Right ventricle myocardium inferior (tissue), 1 donor: ENCODE measurements at regions not wholly inside any gene's neighbourhood (a gene's known extent, or its start where the extent isn't known, plus 50 kb on each side); places are given as distances from the start of the nearest gene placed in this dataset.
"Not testable (repeated sequence)": the region's sequence is repeated elsewhere in the genome, so short reads cannot be mapped to it uniquely, and the experiment has no call there.

Experiments used
- ATAC-seq: fragments of 200-7000 bp; cut with Tn5 transposase; one replicate; pipeline ENCODE4 v1.9.1; 2020; ENCODE audit warnings: mild to moderate bottlenecking, moderate library complexity
- DNase-seq: peaks from one replicate; pipeline ENCODE4 v3.0.0; 2021; ENCODE audit errors: missing footprints
- intact Hi-C: fragments of 100-400 bp; cut with DNase I; formaldehyde crosslinking; loops from one replicate; pipeline ENCODE4 v1.11.0; 2022
- donor health status: DM: no; HTN: yes; CAD: no; lungs with severe emphysema.

DNA sequence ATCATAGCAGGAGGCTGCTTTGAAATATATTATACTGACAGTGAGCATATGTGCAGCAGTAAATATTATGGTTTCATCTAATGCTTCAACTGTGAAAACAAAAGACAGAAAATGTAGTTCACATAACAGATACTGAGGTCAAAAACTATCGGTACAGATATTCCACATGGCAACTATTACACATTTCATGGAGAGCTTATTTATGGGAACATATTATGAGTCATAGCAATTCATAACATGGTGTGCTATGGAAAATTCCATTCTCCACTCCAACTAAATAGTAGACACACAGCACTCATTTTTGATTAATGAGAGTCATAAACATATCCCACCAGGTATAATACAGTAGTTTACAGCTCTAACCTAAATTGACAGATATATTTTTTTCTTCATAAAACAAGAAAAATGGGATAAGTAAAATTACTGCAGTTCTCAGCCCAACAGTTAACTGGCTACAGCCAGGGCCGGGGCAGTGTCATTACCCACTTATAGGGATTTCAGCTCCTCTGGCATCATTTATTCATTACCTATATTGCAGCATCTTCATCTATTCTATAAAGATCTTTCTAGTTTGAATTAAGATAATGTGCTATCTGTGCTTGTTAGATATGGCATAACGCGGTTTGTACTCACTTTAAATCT lies 475.6 kb upstream of the KLF6 start:
- intact Hi-C loops, result no loop called here
- DNase-seq, result no peak

DNA sequence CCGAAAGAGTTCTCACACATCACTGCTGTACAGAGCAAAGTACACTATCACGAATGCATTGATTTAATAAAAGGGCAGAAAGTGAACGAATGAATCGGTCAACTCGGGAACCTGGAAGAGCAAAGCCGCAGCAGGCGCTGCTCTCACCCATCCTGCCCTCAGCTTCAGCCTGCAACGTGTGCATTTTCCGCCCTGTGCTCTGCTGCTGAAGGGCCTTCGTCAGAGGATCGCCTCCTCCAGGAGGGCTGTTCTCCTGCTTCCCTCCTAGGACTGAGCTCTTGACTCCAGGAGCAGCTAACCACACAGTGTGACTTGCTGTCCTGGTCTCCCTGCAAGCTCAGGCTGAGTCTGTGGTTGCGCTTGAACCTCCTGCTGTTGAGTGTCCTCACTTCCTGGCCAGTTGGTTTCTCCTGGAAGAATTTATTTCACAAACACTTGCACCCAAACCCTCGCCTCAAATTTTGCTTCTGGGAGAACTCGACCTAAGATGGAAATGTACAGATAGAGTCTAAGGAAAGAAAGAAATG lies 473.0 kb upstream of the KLF6 start:
- intact Hi-C loops, result no loop called here
- no peak for DNase-seq
- no peak for ATAC-seq

More for the DNA sequence above, 475.6 kb upstream of the KLF6 start:
- peak; percentile 42 for ATAC-seq

DNA sequence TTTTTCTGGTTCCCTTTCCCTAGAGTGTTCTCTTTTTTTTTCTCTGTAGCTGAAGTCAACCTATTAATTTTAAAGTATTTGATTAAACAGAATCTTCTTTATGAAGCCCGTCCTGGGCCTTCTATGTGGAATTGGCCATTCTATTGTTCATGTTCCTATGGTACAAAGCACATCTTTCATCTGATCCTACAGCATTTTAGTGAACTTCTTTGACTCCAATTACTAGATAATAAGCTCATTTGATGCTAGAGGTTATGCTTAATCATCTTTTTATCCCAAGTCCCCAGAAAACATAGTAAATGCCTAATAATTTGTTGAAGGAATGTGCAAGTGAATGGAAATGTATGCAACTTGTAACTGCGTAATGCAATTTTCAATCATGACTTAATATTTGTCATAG lies 472.0 kb upstream of the KLF6 start:
- DNase-seq (no peak), ATAC-seq (no peak)
- intact Hi-C loops, result no loop called here

DNA sequence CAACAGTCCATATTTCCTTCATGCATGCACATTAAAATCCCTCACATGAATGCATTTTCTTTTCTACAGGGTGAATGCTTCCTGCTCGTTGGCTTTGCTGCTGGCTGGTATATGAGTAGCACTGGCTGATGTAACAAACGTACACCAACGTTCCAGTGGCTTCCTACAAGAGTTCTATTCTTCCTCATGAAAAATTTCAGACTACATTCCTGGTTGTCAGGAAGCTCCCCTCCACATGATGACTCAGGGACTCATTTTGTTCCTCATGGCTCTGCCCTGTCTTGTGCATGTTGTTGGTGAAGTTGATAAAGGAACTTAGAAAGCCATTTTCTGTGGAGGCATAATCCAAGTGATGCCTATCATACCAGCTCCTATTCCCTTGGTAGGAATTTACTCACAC lies 470.7 kb upstream of the KLF6 start:
- intact Hi-C loops, result no loop called here
- no peak for ATAC-seq

DNA sequence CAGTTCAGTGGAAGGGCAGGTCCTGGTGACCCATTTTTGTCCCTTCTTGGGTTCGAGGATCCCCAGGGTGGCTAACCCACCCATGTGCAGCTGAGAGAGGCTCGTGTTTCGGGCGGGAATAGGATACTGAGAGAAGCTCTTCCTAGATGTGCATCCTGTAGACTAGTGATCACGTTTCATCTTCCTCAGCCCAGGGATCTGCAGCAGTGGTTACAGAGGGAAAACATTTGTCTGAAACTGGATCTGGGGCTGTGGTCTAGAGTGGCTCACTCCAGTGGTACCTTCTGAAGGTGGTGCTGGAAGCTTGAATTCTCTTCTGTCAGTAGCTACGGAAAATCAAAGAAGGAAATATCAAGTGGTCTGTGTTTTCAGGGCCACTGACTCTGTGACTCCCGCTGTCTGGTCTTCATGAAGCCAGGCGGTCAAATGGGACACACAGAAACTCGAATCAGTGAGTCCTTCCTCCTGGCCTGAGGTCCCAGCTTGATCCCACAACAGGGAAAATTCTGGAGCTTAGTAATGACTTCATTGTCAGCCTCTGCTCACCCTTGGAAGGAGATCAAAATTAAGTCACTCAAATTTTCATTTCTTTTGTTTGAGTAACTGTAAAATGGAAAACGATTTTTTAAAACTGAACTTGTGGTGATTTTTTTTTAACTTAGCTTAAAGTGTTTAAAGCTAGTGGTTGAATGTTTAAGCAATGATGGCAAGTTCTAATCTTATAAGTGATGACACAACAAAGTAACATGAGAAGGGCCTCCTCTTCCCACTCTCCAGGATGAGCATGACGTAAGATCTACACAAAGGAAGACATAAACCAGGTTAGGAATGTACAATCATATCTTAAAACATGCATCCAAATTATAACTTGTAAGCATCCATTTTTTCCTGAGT lies 469.3 kb upstream of the KLF6 start:
- intact Hi-C loops, result no loop called here
- no peak for ATAC-seq
- no peak for DNase-seq

More for the DNA sequence above, 470.7 kb upstream of the KLF6 start:
- no peak for DNase-seq

DNA sequence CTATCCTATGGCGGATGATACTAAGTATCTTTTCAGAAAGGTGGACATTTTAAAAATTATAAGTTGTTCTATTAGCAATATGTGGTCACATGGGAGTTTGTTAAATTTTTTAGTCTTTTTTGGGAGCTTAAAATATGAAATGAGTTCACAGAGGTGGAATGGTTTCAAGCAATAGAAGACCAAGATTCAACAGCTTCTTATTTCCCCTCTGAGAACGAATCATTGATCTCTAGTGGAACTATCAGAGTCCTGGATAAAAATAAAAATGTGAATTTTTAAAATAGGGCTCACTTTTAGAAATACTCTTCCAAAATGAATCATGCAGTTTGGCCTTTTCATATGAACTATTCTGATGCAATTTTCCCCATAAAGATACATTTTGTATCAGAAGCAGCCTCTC lies 467.7 kb upstream of the KLF6 start:
- intact Hi-C loops, result no loop called here
- no peak for DNase-seq
- no peak for ATAC-seq

DNA sequence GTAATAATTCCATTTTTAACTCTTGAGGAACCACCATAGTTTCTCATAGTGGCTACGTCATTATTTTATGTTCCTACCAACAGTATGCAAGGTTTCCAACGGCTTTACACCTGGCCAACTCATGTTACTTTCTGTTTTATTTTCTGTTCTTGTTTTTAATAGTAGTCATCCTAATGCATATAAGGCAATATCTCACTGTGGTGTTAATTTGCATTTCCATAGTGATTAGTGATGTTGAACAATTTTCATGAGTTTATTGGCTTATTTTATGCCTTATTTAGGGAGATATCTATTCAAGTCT lies 465.5 kb upstream of the KLF6 start:
- DNase-seq, result no peak
- intact Hi-C loops, result no loop called here
- no peak for ATAC-seq

DNA sequence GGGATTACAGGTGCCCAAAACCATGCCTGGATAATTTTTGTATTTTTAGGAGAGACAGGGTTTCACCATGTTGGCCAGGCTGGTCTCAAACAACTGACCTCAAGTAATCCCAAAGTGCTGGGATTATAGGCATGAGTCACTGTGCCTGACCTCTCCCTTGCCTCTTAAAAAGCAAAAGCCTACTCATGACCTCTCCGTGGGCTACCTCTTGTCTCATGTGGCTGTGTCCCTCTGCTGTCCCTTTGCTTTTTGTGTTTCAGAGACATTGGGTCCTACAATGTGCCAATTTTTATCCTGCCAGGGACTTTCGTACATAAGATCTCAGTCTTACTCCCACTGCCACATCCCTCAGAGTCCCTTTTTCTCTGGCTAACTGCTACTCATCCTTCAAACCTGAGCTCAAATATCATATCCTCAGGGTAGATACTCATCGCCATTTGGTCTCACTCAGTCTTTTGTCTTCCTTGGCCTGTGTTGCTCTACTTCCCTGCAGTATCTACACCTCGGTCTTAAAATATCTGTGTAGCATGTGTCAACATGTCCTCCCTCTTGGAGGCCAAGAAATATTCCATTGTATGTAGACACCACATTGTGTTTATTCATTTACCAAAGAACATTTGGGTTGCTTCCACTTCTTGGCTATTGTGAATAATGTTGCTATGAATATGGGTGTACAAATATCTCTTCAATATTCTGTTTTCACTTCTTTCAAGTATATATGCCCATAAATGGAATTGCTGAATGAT lies 465.0 kb upstream of the KLF6 start:
- ATAC-seq, result no peak
- intact Hi-C loops, result loop anchor here (10.0 kb wide), 1 partner anchor 395 kb away; no protein-coding TSS in a partner anchor
- no peak for DNase-seq

DNA sequence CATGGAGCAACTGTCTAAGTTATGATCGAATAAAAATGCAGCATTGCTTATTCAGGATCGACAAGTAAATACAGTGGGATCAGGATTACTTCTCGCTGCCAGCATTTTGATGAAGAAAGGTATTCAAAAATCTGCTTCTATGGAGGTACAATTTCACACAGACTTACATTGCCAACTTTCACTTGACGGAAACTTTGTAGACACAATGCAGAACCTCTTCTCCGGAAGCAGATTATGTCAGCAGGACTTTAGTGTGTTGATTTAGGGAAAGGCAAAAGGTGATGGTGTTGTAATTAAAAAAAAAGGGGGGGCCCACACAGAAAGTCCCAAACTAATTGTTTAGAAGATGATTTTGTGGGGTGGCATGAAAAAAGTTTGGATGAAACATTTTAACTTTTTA lies 462.4 kb upstream of the KLF6 start:
- no peak for DNase-seq
- no peak for ATAC-seq
- intact Hi-C loops, result loop anchor here (10.0 kb wide), 1 partner anchor 397 kb away; no protein-coding TSS in a partner anchor

DNA sequence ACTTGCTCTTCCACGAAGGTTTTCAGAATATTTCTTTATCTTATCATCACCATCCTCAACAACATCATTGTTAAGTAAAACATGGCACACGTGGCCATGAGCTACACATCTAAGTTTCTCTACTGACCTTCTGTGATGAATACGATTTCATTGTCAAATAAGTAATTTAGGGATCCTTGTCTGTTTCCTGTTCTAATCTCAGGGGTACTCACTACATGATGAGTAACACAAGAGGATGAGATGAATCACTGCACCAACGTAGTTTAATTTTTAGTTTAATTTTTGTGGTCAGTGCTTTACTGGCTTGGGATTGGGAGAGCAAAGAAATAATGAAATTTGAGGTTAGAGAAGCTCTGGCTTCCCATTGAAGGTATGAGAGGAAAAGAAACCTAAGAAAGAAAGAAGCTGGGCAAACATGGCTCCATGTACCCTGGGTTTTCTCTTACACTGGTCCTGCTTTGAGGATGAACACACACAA lies 461.9 kb upstream of the KLF6 start:
- DNase-seq, result no peak
- ATAC-seq, result no peak
- intact Hi-C loops, result loop anchor here (10.0 kb wide), 1 partner anchor 398 kb away; no protein-coding TSS in a partner anchor

DNA sequence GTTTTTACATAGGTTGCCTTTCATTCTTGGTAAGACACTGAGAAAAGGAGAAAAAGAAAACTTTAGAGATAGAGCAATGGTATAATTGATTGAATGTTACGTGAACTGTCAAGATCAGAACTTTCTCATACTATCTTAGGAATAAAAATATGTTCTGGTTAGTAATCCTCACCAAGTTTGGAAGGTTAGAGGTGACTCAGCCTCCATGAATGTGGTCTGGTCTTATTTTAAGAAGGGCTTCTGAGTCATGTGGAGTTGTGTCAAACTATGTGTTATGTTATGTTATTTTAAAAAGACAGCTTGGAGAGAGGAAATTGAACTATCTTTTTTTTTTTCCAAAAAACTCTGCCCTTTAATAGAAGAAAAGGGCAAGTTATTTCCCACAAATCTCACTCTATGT lies 458.6 kb upstream of the KLF6 start:
- intact Hi-C loops, result loop anchor here (5.0 to 10.0 kb wide), 3 partner anchors 104 to 524 kb away; no protein-coding TSS in a partner anchor
- ATAC-seq (peak; percentile 47), DNase-seq (no peak)

DNA sequence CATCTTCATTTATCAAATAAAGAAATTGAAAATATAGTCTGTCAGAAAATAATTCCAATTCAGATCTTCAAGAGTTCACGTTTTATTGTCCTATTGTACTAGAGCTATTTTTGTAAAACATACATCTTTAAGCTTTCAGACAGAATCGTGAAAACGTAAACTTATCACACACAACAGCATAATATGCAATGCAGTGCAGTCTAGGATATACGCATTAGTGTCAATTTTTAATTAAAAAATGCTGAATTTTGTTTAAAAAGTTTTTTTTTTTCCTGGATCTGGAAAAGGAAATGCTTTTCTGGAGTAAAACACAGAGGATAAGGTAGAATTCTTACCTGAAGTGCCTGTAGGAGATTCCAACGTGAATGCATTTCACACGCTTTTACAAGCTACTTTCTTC lies 458.2 kb upstream of the KLF6 start:
- DNase-seq, result no peak
- ATAC-seq, result no peak
- intact Hi-C loops, result loop anchor here (5.0 to 10.0 kb wide), 3 partner anchors 104 to 524 kb away; no protein-coding TSS in a partner anchor

DNA sequence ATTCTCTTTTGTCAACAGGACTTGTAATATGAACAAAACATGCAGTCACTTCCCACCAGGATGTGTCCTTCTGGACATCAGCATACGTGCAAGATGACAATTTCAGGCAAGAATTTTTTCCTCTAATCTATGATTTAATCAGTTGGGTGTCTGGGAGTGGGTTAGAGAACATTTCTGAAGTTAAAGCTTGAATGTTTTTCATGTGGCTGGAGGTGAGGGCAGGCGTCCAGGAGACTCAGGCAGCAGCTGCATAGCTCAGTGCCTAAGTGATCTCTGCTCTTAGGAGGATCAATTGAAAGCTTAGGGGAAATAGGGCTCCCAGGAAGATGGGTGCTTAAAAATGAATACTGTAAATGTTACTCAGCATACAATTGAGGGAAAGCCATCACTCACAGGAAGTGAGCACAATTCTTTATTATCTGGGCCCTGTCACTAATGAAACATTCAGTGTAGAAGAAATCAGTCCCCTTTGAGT lies 457.6 kb upstream of the KLF6 start:
- peak; percentile 33 for ATAC-seq
- DNase-seq, result no peak
- intact Hi-C loops, result loop anchor here (1.0 to 10.0 kb wide), 5 partner anchors 105 to 525 kb away; no protein-coding TSS in a partner anchor

DNA sequence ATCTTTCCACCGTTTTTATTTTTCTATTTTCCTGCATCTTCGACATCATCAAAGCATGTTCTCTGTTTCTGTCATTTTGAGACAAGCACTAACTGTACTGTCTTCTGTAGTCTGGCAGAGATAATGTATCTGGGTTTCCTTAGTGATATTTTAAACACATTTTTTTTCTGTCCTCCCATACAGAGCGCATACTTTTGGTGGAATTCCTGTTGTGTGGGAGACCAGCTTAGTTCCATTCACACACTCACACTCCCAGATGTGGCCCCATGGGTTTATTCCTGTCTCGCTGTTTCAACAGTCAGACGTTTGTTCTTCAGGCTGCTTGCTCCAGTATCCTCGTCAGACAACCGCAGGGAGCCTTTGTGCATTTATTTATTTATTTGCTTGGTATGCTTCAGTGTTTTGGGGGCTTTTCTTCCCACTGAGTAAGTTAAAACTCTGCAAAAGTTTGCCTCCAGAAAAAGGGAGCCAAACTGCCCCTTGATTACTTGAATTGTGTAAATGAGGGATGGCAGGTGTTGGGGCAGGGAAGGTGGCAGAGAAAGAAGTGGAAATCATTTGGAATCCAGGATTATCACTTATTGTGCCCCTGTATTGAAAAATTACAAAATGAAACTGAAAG lies 456.8 kb upstream of the KLF6 start:
- intact Hi-C loops, result loop anchor here (1.0 to 10.0 kb wide), 5 partner anchors 105 to 525 kb away; no protein-coding TSS in a partner anchor
- no peak for DNase-seq

DNA sequence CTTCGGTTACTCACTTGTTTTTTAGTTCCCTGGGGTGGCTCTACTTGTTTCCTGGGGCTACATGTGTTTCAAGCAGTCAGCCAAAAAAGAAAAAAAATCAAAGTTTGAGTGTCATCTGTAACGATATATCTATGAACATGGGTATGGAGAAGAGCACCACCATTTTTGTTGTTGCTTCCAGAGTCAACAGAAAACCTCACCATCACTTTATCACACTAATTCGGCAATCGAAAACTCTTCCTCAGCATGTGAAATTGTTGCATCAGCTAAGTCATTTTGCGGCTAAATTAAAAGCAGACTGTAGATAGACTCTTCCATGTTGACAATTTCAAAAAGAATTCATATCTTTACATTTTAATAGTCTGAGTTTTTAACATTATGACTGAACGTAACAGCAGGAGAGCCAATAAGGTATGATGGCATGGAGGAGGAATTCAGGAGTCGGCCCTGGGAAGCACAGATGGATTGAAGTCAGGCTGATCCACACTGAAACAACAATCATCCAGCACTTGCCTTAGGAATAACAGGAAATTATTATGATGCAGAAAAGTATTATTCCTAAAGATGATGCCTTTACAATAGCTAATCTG lies 455.7 kb upstream of the KLF6 start:
- intact Hi-C loops, result loop anchor here (5.0 to 10.0 kb wide), 3 partner anchors 107 to 527 kb away; no protein-coding TSS in a partner anchor
- ATAC-seq, result no peak
- DNase-seq, result no peak

More for the DNA sequence above, 456.8 kb upstream of the KLF6 start:
- ATAC-seq, result peak; percentile 89

DNA sequence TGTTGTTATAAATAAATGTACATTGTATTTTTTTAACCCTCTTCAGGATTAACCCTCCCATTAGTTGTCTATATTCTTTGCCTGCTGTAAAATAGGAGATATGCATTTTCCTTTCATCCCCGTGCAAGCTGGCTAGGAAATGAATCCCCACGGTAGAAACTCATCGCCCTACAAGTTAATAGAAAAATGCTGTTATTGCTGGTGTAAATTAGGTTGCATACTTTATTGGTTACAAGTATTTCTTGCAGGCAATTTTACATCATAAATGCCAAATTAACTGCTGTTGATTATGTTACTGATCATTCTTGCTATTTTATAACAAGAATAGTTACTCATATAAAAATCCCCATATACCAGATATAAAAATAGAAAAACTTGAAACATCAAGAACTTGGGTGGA lies 454.2 kb upstream of the KLF6 start:
- ATAC-seq (no peak), DNase-seq (no peak)
- intact Hi-C loops, result no loop called here

DNA sequence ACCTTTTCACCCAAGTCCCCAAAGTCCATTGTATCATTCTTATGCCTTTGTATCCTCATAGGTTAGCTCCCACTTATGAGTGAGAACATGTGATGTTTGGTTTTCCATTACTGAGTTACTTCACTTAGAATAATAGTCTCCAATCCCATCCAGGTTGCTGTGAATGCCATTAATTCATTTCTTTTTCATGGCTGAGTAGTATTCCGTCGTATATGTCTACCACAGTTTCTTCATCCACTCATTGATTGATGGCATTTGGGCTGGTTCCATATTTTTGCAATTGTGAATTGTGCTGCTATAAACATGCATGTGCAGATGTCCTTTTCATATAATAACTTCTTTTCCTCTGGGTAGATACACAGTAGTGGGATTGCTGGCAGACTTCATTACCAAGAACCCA lies 451.9 kb upstream of the KLF6 start:
- ATAC-seq, DNase-seq, intact Hi-C loops: not testable (repeated sequence)

DNA sequence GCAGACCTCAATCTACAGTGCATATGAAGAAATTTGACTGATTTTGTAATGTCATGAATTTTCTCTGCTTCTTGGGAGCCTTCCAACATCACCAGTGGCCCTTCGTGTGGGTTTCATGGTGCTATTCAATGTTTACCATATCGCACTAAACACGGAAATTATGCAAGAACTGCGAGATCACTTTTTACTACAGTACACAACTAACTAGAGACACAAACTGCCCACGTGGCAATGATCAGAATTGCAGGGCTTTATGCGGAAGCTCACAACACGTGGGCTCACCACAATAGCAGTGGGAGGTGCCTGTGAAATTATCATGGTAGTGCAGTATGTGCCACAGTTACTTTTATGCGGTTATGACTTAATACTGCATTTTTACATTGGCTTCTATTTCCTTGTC lies 449.7 kb upstream of the KLF6 start:
- intact Hi-C loops, result no loop called here
- ATAC-seq (no peak), DNase-seq (no peak)
